WI38 (cell line): ENCODE measurements at regions not wholly inside any gene's neighbourhood (a gene's known extent, or its start where the extent isn't known, plus 50 kb on each side); places are given as distances from the start of the nearest gene placed in this dataset.
"Not testable (repeated sequence)": the region's sequence is repeated elsewhere in the genome, so short reads cannot be mapped to it uniquely, and the experiment has no call there.

ENCODE experiments used
- H3K4me3 ChIP-seq: 2 replicates; pipeline ENCODE4 v1.5.1; 2011; ENCODE audit warnings: low read depth, mild to moderate bottlenecking, control low read depth, low read length
- TF ChIP-seq, protein P1 (sequence below): IDR thresholded peaks from 2 replicates; pipeline ENCODE4 v1.5.1; 2012; ENCODE audit warnings: low read depth, mild to moderate bottlenecking, control low read depth, low read length

DNA sequence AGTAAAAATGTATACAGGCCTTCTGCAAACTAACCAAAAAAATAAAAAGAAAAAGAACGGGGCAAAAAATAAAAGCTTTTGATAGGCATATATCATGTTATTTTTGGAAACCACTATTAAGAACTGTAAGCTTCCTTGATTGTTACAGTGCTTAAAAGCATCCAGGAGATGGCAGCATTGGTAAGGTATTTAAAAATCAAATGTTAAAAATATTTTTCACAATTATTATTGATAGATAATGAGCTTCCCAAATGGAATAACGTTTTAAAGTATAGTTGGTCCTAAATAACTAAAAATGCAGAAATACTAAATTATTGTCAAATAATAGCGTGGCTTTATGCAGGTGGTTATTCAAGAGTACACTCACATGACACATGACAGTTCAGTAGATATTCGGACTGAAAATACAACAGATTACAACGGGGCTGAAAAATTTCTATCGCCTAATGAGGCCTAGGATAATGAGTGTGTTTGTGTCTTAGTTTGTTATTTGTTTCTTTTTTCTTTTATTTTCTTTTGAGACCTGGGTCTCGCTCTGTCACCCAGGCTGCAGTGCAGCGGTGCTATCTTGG, 127.2 kb upstream of the ATF7IP start:
- no peak overlapping the region for H3K4me3 ChIP-seq
- TF ChIP-seq, protein P1, sequence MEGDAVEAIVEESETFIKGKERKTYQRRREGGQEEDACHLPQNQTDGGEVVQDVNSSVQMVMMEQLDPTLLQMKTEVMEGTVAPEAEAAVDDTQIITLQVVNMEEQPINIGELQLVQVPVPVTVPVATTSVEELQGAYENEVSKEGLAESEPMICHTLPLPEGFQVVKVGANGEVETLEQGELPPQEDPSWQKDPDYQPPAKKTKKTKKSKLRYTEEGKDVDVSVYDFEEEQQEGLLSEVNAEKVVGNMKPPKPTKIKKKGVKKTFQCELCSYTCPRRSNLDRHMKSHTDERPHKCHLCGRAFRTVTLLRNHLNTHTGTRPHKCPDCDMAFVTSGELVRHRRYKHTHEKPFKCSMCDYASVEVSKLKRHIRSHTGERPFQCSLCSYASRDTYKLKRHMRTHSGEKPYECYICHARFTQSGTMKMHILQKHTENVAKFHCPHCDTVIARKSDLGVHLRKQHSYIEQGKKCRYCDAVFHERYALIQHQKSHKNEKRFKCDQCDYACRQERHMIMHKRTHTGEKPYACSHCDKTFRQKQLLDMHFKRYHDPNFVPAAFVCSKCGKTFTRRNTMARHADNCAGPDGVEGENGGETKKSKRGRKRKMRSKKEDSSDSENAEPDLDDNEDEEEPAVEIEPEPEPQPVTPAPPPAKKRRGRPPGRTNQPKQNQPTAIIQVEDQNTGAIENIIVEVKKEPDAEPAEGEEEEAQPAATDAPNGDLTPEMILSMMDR, result peak; percentile 14; the same call in 1 of the 2 replicates

DNA sequence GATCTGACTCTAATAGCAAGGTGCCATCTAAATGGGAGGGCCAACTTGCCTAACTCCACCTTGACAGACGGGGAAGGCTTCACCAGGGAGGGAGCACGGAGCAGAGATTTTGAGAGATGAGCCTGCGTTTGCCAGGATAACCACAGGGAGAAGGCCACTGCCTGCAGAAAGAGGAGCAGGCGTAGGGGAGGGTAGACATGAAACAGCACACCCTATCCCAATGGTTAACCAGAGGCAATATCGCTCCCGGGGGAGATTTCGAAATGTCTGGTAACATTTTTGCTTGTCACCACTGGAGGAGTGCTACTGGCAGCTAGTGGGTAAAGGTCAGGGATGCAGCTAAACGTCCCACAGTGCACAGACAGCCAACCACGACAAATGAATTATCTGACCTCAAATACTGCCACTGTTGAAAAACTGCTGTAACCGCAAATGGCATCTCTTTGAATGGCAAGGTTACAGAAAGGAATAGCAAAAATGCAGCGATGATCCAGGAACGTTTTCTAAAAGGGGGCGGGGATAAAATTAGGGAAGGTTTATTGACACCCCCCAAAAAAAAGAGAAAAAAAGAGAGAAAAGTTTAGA, 126.0 kb upstream of the ATF7IP start:
- no peak overlapping the region for H3K4me3 ChIP-seq
- TF ChIP-seq, protein P1, result no peak

DNA sequence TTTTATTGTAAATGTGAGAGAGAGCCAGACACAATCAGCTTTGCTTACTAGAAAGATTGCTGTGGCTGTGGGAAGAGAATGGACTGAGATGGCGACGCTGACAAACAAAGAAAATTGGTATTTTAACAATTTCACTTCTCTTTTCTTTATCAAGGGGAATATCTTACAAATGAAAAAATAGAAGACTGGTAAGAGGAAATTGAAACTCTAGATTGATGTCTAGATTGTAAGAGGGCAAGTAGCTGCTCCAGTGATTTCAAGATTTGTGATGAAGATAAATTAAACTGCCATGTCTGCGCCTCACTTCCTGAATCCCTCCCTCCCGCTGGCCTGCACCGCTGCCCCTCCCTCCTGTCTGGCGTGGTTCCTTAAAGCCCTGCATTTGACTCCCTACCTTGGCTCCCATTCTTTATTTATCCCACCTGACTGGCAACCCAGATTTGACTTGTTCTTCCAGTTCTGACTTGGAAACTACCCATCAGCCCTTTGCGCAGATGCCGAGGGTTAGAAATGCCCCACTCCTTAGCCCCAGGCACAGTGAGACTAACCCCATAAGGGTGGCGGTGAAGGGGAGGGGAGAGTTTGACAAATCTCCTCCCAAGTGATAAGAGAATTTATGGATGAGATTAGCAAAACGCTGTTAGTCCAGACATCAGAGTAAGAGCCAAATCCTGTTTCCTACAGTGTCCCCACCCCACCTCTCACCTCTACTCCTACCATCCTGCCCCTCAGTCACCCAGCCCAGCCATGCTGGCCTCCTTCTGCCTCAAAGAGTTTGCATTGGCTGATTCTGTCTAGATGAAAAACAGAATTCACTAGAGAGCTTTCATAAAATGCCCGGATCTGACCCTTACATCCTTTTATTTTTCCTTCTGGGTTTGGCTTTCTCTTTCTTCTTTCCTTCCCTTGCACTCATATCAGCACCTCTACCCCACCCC, 125.3 kb upstream of the ATF7IP start:
- TF ChIP-seq, protein P1, result no peak
- no peak overlapping the region for H3K4me3 ChIP-seq

DNA sequence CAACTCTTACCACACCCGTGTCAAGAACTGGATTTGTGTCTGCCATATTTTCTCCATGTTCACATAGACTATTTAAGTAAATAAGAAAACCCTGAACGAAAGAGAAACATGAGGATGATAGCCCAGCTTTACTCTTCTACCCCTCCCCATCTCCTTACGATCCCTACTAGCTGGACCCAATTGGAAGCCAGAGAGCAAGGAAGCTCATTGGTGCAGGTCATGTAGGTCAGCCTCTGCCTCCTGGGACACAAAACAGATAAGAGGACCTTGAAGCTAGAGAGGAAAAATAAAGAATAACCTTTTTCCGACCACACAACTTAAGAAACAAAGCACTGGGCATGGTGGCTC, 124.6 kb upstream of the ATF7IP start:
- H3K4me3 ChIP-seq, result no peak overlapping the region
- TF ChIP-seq, protein P1, result no peak

DNA sequence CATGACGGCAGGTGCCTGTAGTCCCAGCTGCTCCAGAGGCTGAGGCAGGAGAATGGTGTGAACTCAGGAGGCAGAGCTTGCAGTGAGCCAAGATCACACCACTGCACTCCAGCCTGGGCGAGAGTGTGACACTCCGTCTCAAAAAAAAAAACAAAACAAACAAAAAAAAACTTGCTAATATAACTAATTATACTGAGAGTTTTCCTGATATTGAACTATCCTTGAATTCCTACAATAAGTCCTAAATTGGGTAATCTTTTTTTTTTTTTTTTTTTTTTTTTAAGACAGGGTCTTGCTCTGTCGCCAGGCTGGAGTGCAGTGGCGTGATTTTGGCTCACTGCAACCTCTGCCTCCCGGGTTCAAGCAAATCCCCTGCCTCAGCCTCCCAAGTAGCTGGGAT, 122.7 kb upstream of the ATF7IP start:
- H3K4me3 ChIP-seq, result not testable (repeated sequence)

DNA sequence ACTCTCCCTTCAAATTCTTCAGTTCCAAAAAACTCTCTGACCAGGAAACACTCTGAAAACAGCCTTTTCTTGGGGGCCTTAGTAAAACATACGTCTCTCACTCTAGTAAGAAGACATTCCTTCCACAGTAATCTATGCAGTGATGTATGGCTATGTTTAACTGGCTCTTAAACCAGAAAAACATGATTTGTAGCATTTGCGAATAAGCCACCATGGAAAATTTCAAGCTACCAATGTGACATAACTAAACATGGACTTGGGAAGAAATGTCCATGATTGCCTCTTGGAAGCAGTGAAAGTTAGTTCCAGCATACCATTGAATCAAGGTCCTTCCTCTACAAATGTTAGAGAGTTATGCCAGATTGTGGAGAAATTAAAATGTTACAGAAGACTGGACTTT, 121.5 kb upstream of the ATF7IP start:
- no peak overlapping the region for H3K4me3 ChIP-seq
- TF ChIP-seq, protein P1, result no peak

DNA sequence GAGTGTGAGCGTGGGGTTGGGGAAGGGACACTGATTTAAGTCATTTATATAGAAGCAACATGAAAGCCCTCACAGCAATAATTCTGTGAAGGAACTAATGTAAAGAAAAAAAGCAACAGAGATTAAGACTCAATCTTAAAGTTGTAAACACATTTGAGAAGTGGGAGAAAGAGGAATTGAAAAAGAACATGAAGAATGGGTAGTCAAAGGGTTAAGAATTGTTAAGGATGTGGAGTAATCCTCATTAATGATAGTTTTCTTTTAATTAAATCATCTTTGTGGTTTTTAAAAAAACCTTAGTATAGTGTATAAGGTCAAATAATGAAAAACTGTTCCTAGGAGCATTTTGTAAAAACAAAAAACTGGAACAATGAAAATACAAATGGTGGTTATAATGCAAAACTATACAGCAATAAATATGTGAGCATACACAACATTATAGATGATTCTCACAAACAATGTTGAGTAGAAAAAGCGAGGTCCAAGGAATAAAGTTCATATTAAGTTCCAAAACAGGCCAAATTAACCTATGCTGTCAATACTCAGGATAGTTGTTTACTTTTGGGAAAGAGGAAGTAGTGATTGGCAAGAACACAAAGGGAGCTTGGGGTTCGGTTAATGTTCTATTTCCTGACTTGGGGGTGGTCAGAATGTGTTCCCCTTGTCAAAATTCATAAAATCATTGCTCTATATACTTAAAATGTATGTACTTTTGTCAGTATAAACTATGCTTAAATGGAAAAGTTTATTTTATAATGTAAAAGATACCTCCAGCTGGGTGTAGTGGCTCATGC, 120.4 kb upstream of the ATF7IP start:
- no peak overlapping the region for H3K4me3 ChIP-seq
- TF ChIP-seq, protein P1, result no peak
